H9 (cell line): ENCODE measurements at regions not wholly inside any gene's neighbourhood (a gene's known extent, or its start where the extent isn't known, plus 50 kb on each side); places are given as distances from the start of the nearest gene placed in this dataset.

Experiments used
- DNase-seq: peaks from one replicate; pipeline ENCODE4 v3.0.0-alpha.2; 2017
- H2AFZ ChIP-seq: one replicate; pipeline ENCODE4 v1.6.1; 2013; ENCODE audit warnings: mild to moderate bottlenecking, low read length, control low read depth, moderate library complexity
- H2AK5ac ChIP-seq: 2 replicates; pipeline ENCODE4 v1.6.1; 2013; ENCODE audit warnings: low read length, control low read depth, mixed read lengths; ENCODE audit not compliant: insufficient read length
- H2BK120ac ChIP-seq: one replicate; pipeline ENCODE4 v1.6.1; 2013; ENCODE audit warnings: low read depth, mild to moderate bottlenecking, low read length, control low read depth, inconsistent platforms; ENCODE audit not compliant: poor library complexity, severe bottlenecking
- H2BK12ac ChIP-seq: 2 replicates; pipeline ENCODE4 v1.6.1; 2013; ENCODE audit warnings: low read length, control low read depth, mixed read lengths, low read depth; ENCODE audit not compliant: insufficient read length
- H2BK15ac ChIP-seq: 2 replicates; pipeline ENCODE4 v1.6.1; 2013; ENCODE audit warnings: low read depth, low read length, control low read depth
- H2BK20ac ChIP-seq: one replicate; pipeline ENCODE4 v1.6.1; 2013; ENCODE audit warnings: low read depth, mild to moderate bottlenecking, low read length, control low read depth, inconsistent platforms; ENCODE audit not compliant: poor library complexity, severe bottlenecking
- H2BK5ac ChIP-seq: 2 replicates; pipeline ENCODE4 v1.6.1; 2013; ENCODE audit warnings: low read length, control low read depth, mixed read lengths; ENCODE audit not compliant: insufficient read length
- H3K14ac ChIP-seq: 2 replicates; pipeline ENCODE4 v1.6.1; 2013; ENCODE audit warnings: low read length, control low read depth; ENCODE audit not compliant: insufficient read depth
- H3K18ac ChIP-seq: 2 replicates; pipeline ENCODE4 v1.6.1; 2013; ENCODE audit warnings: low read depth, mild to moderate bottlenecking, mixed read lengths, low read length, control low read depth; ENCODE audit not compliant: insufficient read length
- H3K23ac ChIP-seq: 2 replicates; pipeline ENCODE4 v1.6.1; 2013; ENCODE audit warnings: low read length, control low read depth, mixed read lengths, low read depth; ENCODE audit not compliant: insufficient read length
- H3K23me2 ChIP-seq: 2 replicates; pipeline ENCODE4 v1.6.1; 2013; ENCODE audit warnings: low read depth, mild to moderate bottlenecking, mixed read lengths, low read length, control low read depth; ENCODE audit not compliant: insufficient read length, poor library complexity, severe bottlenecking
- H3K27ac ChIP-seq: 2 replicates; pipeline ENCODE4 v1.5.1; 2013; ENCODE audit warnings: low read length, control low read depth, mixed read lengths, low read depth; ENCODE audit not compliant: insufficient read length
- H3K27me3 ChIP-seq: 2 replicates; pipeline ENCODE4 v1.6.1; 2013; ENCODE audit warnings: low read length, control low read depth, inconsistent platforms; ENCODE audit not compliant: insufficient read depth
- H3K4ac ChIP-seq: 2 replicates; pipeline ENCODE4 v1.6.1; 2013; ENCODE audit warnings: low read depth, mild to moderate bottlenecking, control low read depth, inconsistent platforms, low read length, moderate library complexity
- H3K4me1 ChIP-seq: 2 replicates; pipeline ENCODE4 v1.6.1; 2013; ENCODE audit warnings: low read length, control low read depth, inconsistent platforms; ENCODE audit not compliant: insufficient read depth
- H3K4me2 ChIP-seq: 2 replicates; pipeline ENCODE4 v1.6.1; 2013; ENCODE audit warnings: low read length, control low read depth, mixed read lengths; ENCODE audit not compliant: insufficient read length, insufficient read depth
- H3K56ac ChIP-seq: 2 replicates; pipeline ENCODE4 v1.6.1; 2013; ENCODE audit warnings: low read depth, mild to moderate bottlenecking, mixed read lengths, low read length, control low read depth; ENCODE audit not compliant: insufficient read length
- H3K79me1 ChIP-seq: 2 replicates; pipeline ENCODE4 v1.6.1; 2013; ENCODE audit warnings: low read depth, mild to moderate bottlenecking, moderate library complexity, low read length, control low read depth, inconsistent platforms; ENCODE audit not compliant: insufficient read depth, poor library complexity, severe bottlenecking
- H3K79me2 ChIP-seq: 2 replicates; pipeline ENCODE4 v1.6.1; 2013; ENCODE audit warnings: low read length, control low read depth, inconsistent platforms; ENCODE audit not compliant: insufficient read depth
- H3K9ac ChIP-seq: 2 replicates; pipeline ENCODE4 v1.6.1; 2013; ENCODE audit warnings: low read length, control low read depth, mixed read lengths; ENCODE audit not compliant: insufficient read length; ENCODE audit errors: extremely low read depth
- H3K9me3 ChIP-seq: one replicate; pipeline ENCODE4 v1.6.1; 2013; ENCODE audit warnings: low read depth, low read length, inconsistent platforms; ENCODE audit not compliant: control insufficient read depth
- H3T11ph ChIP-seq: one replicate; pipeline ENCODE4 v1.6.1; 2013; ENCODE audit warnings: mild to moderate bottlenecking, low read length, control low read depth, inconsistent platforms
- H4K20me1 ChIP-seq: one replicate; pipeline ENCODE4 v1.6.1; 2013; ENCODE audit not compliant: control insufficient read depth, insufficient read length, insufficient read depth
- H4K5ac ChIP-seq: 2 replicates; pipeline ENCODE4 v1.6.1; 2013; ENCODE audit warnings: low read depth, mild to moderate bottlenecking, mixed read lengths, low read length, control low read depth; ENCODE audit not compliant: insufficient read length
- H4K8ac ChIP-seq: replicated peaks from 2 replicates; pipeline ENCODE4 v1.6.1; 2013; ENCODE audit warnings: low read length, control low read depth, mixed read lengths, low read depth; ENCODE audit not compliant: insufficient read length
- H4K91ac ChIP-seq: 2 replicates; pipeline ENCODE4 v1.6.1; 2013; ENCODE audit warnings: low read depth, mild to moderate bottlenecking, moderate library complexity, mixed read lengths, low read length, control low read depth; ENCODE audit not compliant: insufficient read length
- H3K27ac Mint-ChIP-seq, 3 experiments: 2 replicates in 2 of 3; 3 replicates in 1 of 3; pipeline ENCODE4 v1.8.0; 2020 to 2021; ENCODE audit warnings: mixed read lengths in 3 of 3, mild to moderate bottlenecking in 1 of 3, moderate library complexity in 1 of 3
- H3K27me3 Mint-ChIP-seq: 2 replicates; pipeline ENCODE4 v1.8.0; 2021; ENCODE audit warnings: low read depth, mild to moderate bottlenecking, moderate library complexity, mixed read lengths
- H3K36me3 Mint-ChIP-seq, 3 experiments: 2 replicates in 2 of 3; 3 replicates in 1 of 3; pipeline ENCODE4 v1.8.0; 2020 to 2021; ENCODE audit warnings: low read depth in 3 of 3, mixed read lengths in 3 of 3; ENCODE audit not compliant: insufficient read depth in 1 of 3
- H3K4me1 Mint-ChIP-seq, 2 experiments: 2 replicates each; pipeline ENCODE4 v1.8.0; 2020; ENCODE audit warnings: mixed read lengths in 2 of 2
- H3K4me3 Mint-ChIP-seq, 2 experiments: 2 replicates in 1 of 2; 3 replicates in 1 of 2; pipeline ENCODE4 v1.8.0; 2020 to 2021; ENCODE audit warnings: mild to moderate bottlenecking in 2 of 2, mixed read lengths in 2 of 2, moderate library complexity in 1 of 2
- H3K9me3 Mint-ChIP-seq, 2 experiments: 2 replicates in 1 of 2; 3 replicates in 1 of 2; pipeline ENCODE4 v1.8.0; 2020; ENCODE audit warnings: mild to moderate bottlenecking in 2 of 2, mixed read lengths in 2 of 2, moderate library complexity in 1 of 2
- WGBS: extraction: QIAGEN DNeasy Blood & Tissue Kit; methylation state at CpG from one replicate; pipeline ENCODE4 v1.1.7; 2013; ENCODE audit warnings: missing lambda C conversion rate, low lambda C conversion rate, mixed read lengths; ENCODE audit not compliant: insufficient read length; ENCODE audit errors: extremely low coverage; 5-methylcytosine and 5-hydroxymethylcytosine counted together
- TF ChIP-seq, protein P1 (sequence below): fragments of 200-600 bp; sonication (generic); conservative IDR thresholded peaks from 3 replicates; pipeline ENCODE4 v1.8.0; 2021; ENCODE audit warnings: antibody characterized with exemption, mild to moderate bottlenecking

- WGBS = no CpG with 5 or more reads among the region's 1 CpG
- Mint-ChIP-seq H3K4me1 (no peaks in the 10 kb centered on the region), H3K27me3 (no peaks in the 10 kb centered on the region; the same call in 1 of the 2 replicates), H3K9me3 (no peaks in the 10 kb centered on the region), H3K4me3 (no peak overlapping the region), H3K27ac (no peak overlapping the region), H3K36me3 (no peaks in the 10 kb centered on the region)
- Histone ChIP-seq H3K4ac (no peak overlapping the region), H3K14ac (no peak overlapping the region), H4K5ac (no peak overlapping the region), H3K23ac (no peak overlapping the region), H3K56ac (no peak overlapping the region), H2BK5ac (no peak overlapping the region), H3K27me3 (no peaks in the 10 kb centered on the region), H2BK12ac (no peak overlapping the region), H3K9ac (no peak overlapping the region), H4K8ac (no peak overlapping the region), H3K23me2 (no peaks in the 10 kb centered on the region), H3K79me1 (no peaks in the 10 kb centered on the region), H4K20me1 (no peaks in the 10 kb centered on the region), H2BK20ac (no peak overlapping the region), H3T11ph (no peak overlapping the region), H2BK15ac (no peak overlapping the region), H3K79me2 (no peaks in the 10 kb centered on the region), H3K27ac (no peak overlapping the region), H3K4me2 (no peak overlapping the region), H3K4me1 (no peaks in the 10 kb centered on the region), H3K18ac (no peak overlapping the region), H2AK5ac (no peak overlapping the region), H4K91ac (no peak overlapping the region), H3K9me3 (no peaks in the 10 kb centered on the region), H2BK120ac (no peak overlapping the region), H2AFZ (no peak overlapping the region)
- no peak for DNase-seq
- TF ChIP-seq, protein P1, sequence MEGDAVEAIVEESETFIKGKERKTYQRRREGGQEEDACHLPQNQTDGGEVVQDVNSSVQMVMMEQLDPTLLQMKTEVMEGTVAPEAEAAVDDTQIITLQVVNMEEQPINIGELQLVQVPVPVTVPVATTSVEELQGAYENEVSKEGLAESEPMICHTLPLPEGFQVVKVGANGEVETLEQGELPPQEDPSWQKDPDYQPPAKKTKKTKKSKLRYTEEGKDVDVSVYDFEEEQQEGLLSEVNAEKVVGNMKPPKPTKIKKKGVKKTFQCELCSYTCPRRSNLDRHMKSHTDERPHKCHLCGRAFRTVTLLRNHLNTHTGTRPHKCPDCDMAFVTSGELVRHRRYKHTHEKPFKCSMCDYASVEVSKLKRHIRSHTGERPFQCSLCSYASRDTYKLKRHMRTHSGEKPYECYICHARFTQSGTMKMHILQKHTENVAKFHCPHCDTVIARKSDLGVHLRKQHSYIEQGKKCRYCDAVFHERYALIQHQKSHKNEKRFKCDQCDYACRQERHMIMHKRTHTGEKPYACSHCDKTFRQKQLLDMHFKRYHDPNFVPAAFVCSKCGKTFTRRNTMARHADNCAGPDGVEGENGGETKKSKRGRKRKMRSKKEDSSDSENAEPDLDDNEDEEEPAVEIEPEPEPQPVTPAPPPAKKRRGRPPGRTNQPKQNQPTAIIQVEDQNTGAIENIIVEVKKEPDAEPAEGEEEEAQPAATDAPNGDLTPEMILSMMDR = no peak
These were observed 249.6 kb downstream of the CCDC59 start for GRCh38 chr12:82108615-82109014.
